ENCODE measurements at regions not wholly inside any gene's neighbourhood (a gene's known extent, or its start where the extent isn't known, plus 50 kb on each side); places are given as distances from the start of the nearest gene placed in this dataset.
A peak's percentile ranks its signal among the peaks of the same experiment; 100 is the strongest.

GRCh38 chrX:143800150-143800549 lies 79.6 kb upstream of the SPANXN2 start:
- Histone ChIP-seq H4K8ac (ENCODE audit: low read length) (no peak overlapping the region), H3K9me3 (ENCODE audit: control insufficient read depth, low read length) (no peaks in the 10 kb centered on the region), H2BK12ac (ENCODE audit: low read length in 2 of 2) (no peak overlapping the region), H3K27ac (ENCODE audit: low read length, poor library complexity, severe bottlenecking) (no peak overlapping the region), H3K4me2 (ENCODE audit: low read length, poor library complexity, severe bottlenecking) (no peak overlapping the region), H3K9ac (ENCODE audit: low read length) (no peak overlapping the region), H2AFZ (ENCODE audit: low read depth, low read length) (no peak overlapping the region), H2BK15ac (ENCODE audit: low read depth, poor library complexity, severe bottlenecking) (no peak overlapping the region), H2AK5ac (ENCODE audit: low read length, severe bottlenecking) (no peak overlapping the region), H3K18ac (ENCODE audit: low read depth in 1 of 2, low read length in 2 of 2) (no peak overlapping the region), H3K23ac (ENCODE audit: low read length in 2 of 2) (no peak overlapping the region), H3K14ac (ENCODE audit: low read length in 2 of 2) (no peak overlapping the region), H4K91ac (ENCODE audit: low read length) (no peak overlapping the region), H3K79me1 (replicated peaks; ENCODE audit: low read length, poor library complexity, severe bottlenecking) (no peaks in the 10 kb centered on the region), H3K36me3 (ENCODE audit: control insufficient read depth in 1 of 2, insufficient read depth in 2 of 2, low read depth in 1 of 2, low read length in 2 of 2) (no peaks in the 10 kb centered on the region), H3K27me3 (ENCODE audit: control insufficient read depth in 1 of 2, insufficient read depth in 1 of 2, low read length in 2 of 2) (no peaks in the 10 kb centered on the region), H3K4me1 (ENCODE audit: control insufficient read depth, insufficient read depth, low read depth, low read length) (no peaks in the 10 kb centered on the region), H3K4ac (ENCODE audit: low read depth in 1 of 2, low read length in 2 of 2) (no peak overlapping the region), H2BK5ac (ENCODE audit: low read depth, low read length, poor library complexity, severe bottlenecking) (no peak overlapping the region), H3K4me3 (ENCODE audit: insufficient read depth in 1 of 2, low read depth in 1 of 2, low read length in 2 of 2) (no peak overlapping the region), H2BK120ac (ENCODE audit: low read depth, low read length) (no peak overlapping the region)
- no peak for DNase-seq
- no CpG with 5 or more reads among the region's 1 CpG for WGBS

GRCh38 chrX:143788265-143788664 lies 67.7 kb upstream of the SPANXN2 start:
- no peaks in the 10 kb centered on the region for H3K79me1 ChIP-seq (replicated peaks; ENCODE audit: low read length, poor library complexity, severe bottlenecking)
- no peak overlapping the region for H4K91ac ChIP-seq (ENCODE audit: low read length)
- H3K36me3 ChIP-seq (ENCODE audit: control insufficient read depth in 1 of 2, insufficient read depth in 2 of 2, low read depth in 1 of 2, low read length in 2 of 2), result no peaks in the 10 kb centered on the region
- no peak overlapping the region for H2BK12ac ChIP-seq (ENCODE audit: low read length in 2 of 2)
- no peak overlapping the region for H2BK5ac ChIP-seq (ENCODE audit: low read depth, low read length, poor library complexity, severe bottlenecking)
- H3K4me2 ChIP-seq (ENCODE audit: low read length, poor library complexity, severe bottlenecking), result no peak overlapping the region
- H2AFZ ChIP-seq (ENCODE audit: low read depth, low read length), result no peak overlapping the region
- no peak overlapping the region for H3K18ac ChIP-seq (ENCODE audit: low read depth in 1 of 2, low read length in 2 of 2)
- H3K4ac ChIP-seq (ENCODE audit: low read depth in 1 of 2, low read length in 2 of 2), result no peak overlapping the region
- no peak overlapping the region for H2AK5ac ChIP-seq (ENCODE audit: low read length, severe bottlenecking)
- WGBS, result no CpG with 5 or more reads among the region's 3 CpGs
- peak; percentile 46 for DNase-seq
- no peak overlapping the region for H3K9ac ChIP-seq (ENCODE audit: low read length)
- no peaks in the 10 kb centered on the region for H3K9me3 ChIP-seq (ENCODE audit: control insufficient read depth, low read length)
- H3K23ac ChIP-seq (ENCODE audit: low read length in 2 of 2), result no peak overlapping the region
- no peak overlapping the region for H2BK120ac ChIP-seq (ENCODE audit: low read depth, low read length)
- no peaks in the 10 kb centered on the region for H3K27me3 ChIP-seq (ENCODE audit: control insufficient read depth in 1 of 2, insufficient read depth in 1 of 2, low read length in 2 of 2)
- no peak overlapping the region for H3K14ac ChIP-seq (ENCODE audit: low read length in 2 of 2)
- H3K4me1 ChIP-seq (ENCODE audit: control insufficient read depth, insufficient read depth, low read depth, low read length), result no peaks in the 10 kb centered on the region
- no peak overlapping the region for H3K4me3 ChIP-seq (ENCODE audit: insufficient read depth in 1 of 2, low read depth in 1 of 2, low read length in 2 of 2)
- no peak overlapping the region for H3K27ac ChIP-seq (ENCODE audit: low read length, poor library complexity, severe bottlenecking)
- no peak overlapping the region for H2BK15ac ChIP-seq (ENCODE audit: low read depth, poor library complexity, severe bottlenecking)
- no peak overlapping the region for H4K8ac ChIP-seq (ENCODE audit: low read length)

- no peak overlapping the region for H3K4ac ChIP-seq (ENCODE audit: low read depth in 1 of 2, low read length in 2 of 2)
- H3K9me3 ChIP-seq (ENCODE audit: control insufficient read depth, low read length), result no peaks in the 10 kb centered on the region
- no peaks in the 10 kb centered on the region for H3K36me3 ChIP-seq (ENCODE audit: control insufficient read depth in 1 of 2, insufficient read depth in 2 of 2, low read depth in 1 of 2, low read length in 2 of 2)
- no peak overlapping the region for H3K23ac ChIP-seq (ENCODE audit: low read length in 2 of 2)
- H2BK5ac ChIP-seq (ENCODE audit: low read depth, low read length, poor library complexity, severe bottlenecking), result no peak overlapping the region
- H4K8ac ChIP-seq (ENCODE audit: low read length), result no peak overlapping the region
- H3K4me2 ChIP-seq (ENCODE audit: low read length, poor library complexity, severe bottlenecking), result no peak overlapping the region
- H3K27me3 ChIP-seq (ENCODE audit: control insufficient read depth in 1 of 2, insufficient read depth in 1 of 2, low read length in 2 of 2), result no peaks in the 10 kb centered on the region
- no peak overlapping the region for H3K4me3 ChIP-seq (ENCODE audit: insufficient read depth in 1 of 2, low read depth in 1 of 2, low read length in 2 of 2)
- no peak overlapping the region for H3K9ac ChIP-seq (ENCODE audit: low read length)
- no peak overlapping the region for H3K18ac ChIP-seq (ENCODE audit: low read depth in 1 of 2, low read length in 2 of 2)
- DNase-seq, result no peak
- H2AFZ ChIP-seq (ENCODE audit: low read depth, low read length), result no peak overlapping the region
- no peak overlapping the region for H3K27ac ChIP-seq (ENCODE audit: low read length, poor library complexity, severe bottlenecking)
- H3K14ac ChIP-seq (ENCODE audit: low read length in 2 of 2), result no peak overlapping the region
- H2BK15ac ChIP-seq (ENCODE audit: low read depth, poor library complexity, severe bottlenecking), result no peak overlapping the region
- H2BK12ac ChIP-seq (ENCODE audit: low read length in 2 of 2), result no peak overlapping the region
- no peak overlapping the region for H2BK120ac ChIP-seq (ENCODE audit: low read depth, low read length)
- H3K79me1 ChIP-seq (replicated peaks; ENCODE audit: low read length, poor library complexity, severe bottlenecking), result no peaks in the 10 kb centered on the region
- H4K91ac ChIP-seq (ENCODE audit: low read length), result no peak overlapping the region
- WGBS, result 100% methylated on average over 1 of the region's 2 CpGs
- no peaks in the 10 kb centered on the region for H3K4me1 ChIP-seq (ENCODE audit: control insufficient read depth, insufficient read depth, low read depth, low read length)
- no peak overlapping the region for H2AK5ac ChIP-seq (ENCODE audit: low read length, severe bottlenecking)
These were observed 66.8 kb upstream of the SPANXN2 start for GRCh38 chrX:143787341-143787740.

GRCh38 chrX:143781103-143781502 lies 60.6 kb upstream of the SPANXN2 start:
- peak overlapping the region; percentile 41 for H4K8ac ChIP-seq (ENCODE audit: low read length)
- H2BK5ac ChIP-seq (ENCODE audit: low read depth, low read length, poor library complexity, severe bottlenecking), result no peak overlapping the region
- H3K14ac ChIP-seq (ENCODE audit: low read length in 2 of 2), result no peak overlapping the region
- no peak overlapping the region for H3K4me3 ChIP-seq (ENCODE audit: insufficient read depth in 1 of 2, low read depth in 1 of 2, low read length in 2 of 2)
- peaks cover 2% of the 10 kb centered on the region for H3K4me1 ChIP-seq (ENCODE audit: control insufficient read depth, insufficient read depth, low read depth, low read length)
- H2BK15ac ChIP-seq (ENCODE audit: low read depth, poor library complexity, severe bottlenecking), result no peak overlapping the region
- no peak overlapping the region for H4K91ac ChIP-seq (ENCODE audit: low read length)
- H2AFZ ChIP-seq (ENCODE audit: low read depth, low read length), result no peak overlapping the region
- H3K27me3 ChIP-seq (ENCODE audit: control insufficient read depth in 1 of 2, insufficient read depth in 1 of 2, low read length in 2 of 2), result no peaks in the 10 kb centered on the region
- H2BK120ac ChIP-seq (ENCODE audit: low read depth, low read length), result no peak overlapping the region
- H3K4ac ChIP-seq (ENCODE audit: low read depth in 1 of 2, low read length in 2 of 2), result no peak overlapping the region
- H3K79me1 ChIP-seq (replicated peaks; ENCODE audit: low read length, poor library complexity, severe bottlenecking), result no peaks in the 10 kb centered on the region
- H3K9me3 ChIP-seq (ENCODE audit: control insufficient read depth, low read length), result no peaks in the 10 kb centered on the region
- H3K27ac ChIP-seq (ENCODE audit: low read length, poor library complexity, severe bottlenecking), result peak overlapping the region; percentile 80
- DNase-seq, result peak; percentile 71
- H3K23ac ChIP-seq (ENCODE audit: low read length in 2 of 2), result no peak overlapping the region
- H2AK5ac ChIP-seq (ENCODE audit: low read length, severe bottlenecking), result no peak overlapping the region
- H3K9ac ChIP-seq (ENCODE audit: low read length), result no peak overlapping the region
- H3K4me2 ChIP-seq (ENCODE audit: low read length, poor library complexity, severe bottlenecking), result no peak overlapping the region
- H3K18ac ChIP-seq (ENCODE audit: low read depth in 1 of 2, low read length in 2 of 2), result peak overlapping the region; percentile 54 to 56
- no peak overlapping the region for H2BK12ac ChIP-seq (ENCODE audit: low read length in 2 of 2)
- no peaks in the 10 kb centered on the region for H3K36me3 ChIP-seq (ENCODE audit: control insufficient read depth in 1 of 2, insufficient read depth in 2 of 2, low read depth in 1 of 2, low read length in 2 of 2)
